DOHH2 (cell line): ENCODE measurements at regions not wholly inside any gene's neighbourhood (a gene's known extent, or its start where the extent isn't known, plus 50 kb on each side); places are given as distances from the start of the nearest gene placed in this dataset.

Experiments
- EZH2phosphoT487 ChIP-seq: fragments of 200-600 bp; sonication (generic); IDR thresholded peaks from 2 replicates; pipeline ENCODE4 v1.6.1; 2017; ENCODE audit warnings: borderline replicate concordance, mild to moderate bottlenecking, antibody characterized with exemption, low read length, moderate library complexity, mixed read lengths
- TF ChIP-seq, protein P1 (sequence below): fragments of 200-600 bp; sonication (generic); IDR thresholded peaks from one replicate; pipeline ENCODE4 v1.5.1; 2014; ENCODE audit warnings: antibody characterized with exemption, mild to moderate bottlenecking, low read depth, low read length; ENCODE audit not compliant: poor library complexity, severe bottlenecking

DNA sequence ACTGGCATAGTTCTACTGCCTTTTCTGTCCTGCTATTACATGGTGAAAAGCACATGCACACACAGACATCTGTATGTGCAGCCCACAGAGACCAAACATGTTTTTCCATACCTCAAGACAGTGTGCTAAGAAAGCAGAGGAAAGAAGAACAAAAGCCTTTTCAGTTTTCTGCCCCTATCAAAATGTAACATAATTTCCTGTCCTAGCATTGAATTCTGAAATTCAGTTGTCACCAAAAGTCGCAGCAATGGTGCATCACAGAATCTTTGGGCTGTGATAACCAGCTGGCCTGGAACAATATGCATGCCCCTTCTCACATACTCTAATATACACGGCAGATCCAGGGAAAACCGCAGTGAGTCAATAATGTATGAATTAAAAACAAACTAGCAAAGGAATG, 153.8 kb upstream of the RAP2B start:
- TF ChIP-seq, protein P1, sequence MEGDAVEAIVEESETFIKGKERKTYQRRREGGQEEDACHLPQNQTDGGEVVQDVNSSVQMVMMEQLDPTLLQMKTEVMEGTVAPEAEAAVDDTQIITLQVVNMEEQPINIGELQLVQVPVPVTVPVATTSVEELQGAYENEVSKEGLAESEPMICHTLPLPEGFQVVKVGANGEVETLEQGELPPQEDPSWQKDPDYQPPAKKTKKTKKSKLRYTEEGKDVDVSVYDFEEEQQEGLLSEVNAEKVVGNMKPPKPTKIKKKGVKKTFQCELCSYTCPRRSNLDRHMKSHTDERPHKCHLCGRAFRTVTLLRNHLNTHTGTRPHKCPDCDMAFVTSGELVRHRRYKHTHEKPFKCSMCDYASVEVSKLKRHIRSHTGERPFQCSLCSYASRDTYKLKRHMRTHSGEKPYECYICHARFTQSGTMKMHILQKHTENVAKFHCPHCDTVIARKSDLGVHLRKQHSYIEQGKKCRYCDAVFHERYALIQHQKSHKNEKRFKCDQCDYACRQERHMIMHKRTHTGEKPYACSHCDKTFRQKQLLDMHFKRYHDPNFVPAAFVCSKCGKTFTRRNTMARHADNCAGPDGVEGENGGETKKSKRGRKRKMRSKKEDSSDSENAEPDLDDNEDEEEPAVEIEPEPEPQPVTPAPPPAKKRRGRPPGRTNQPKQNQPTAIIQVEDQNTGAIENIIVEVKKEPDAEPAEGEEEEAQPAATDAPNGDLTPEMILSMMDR = no peak
- no peak for TF ChIP-seq EZH2phosphoT487
